Adrenal gland (tissue), 5 donors: ENCODE measurements at regions not wholly inside any gene's neighbourhood (a gene's known extent, or its start where the extent isn't known, plus 50 kb on each side); places are given as distances from the start of the nearest gene placed in this dataset.

Source experiments
- CTCF ChIP-seq, 6 experiments: fragments of 450-650 bp in 4 of 6; fragments of 200-600 bp in 2 of 6; sonication (generic) in 1 of 6; IDR thresholded peaks; 1 replicate in 5 of 6; 2 replicates in 1 of 6; pipeline versions ENCODE4 v1.5.1 to v1.8.0; 2016 to 2021; ENCODE audit warnings: antibody characterized with exemption in 6 of 6, mild to moderate bottlenecking in 2 of 6, moderate library complexity in 1 of 6
- POLR2A ChIP-seq, 2 donors: fragments of 450-650 bp; IDR thresholded peaks; one replicate each; pipeline ENCODE4 v1.6.1; 2017; ENCODE audit warnings: antibody characterized with exemption in 2 of 2, mild to moderate bottlenecking in 2 of 2, moderate library complexity in 1 of 2
- donor health status: DM: no; HTN: no; CAD: no.

DNA sequence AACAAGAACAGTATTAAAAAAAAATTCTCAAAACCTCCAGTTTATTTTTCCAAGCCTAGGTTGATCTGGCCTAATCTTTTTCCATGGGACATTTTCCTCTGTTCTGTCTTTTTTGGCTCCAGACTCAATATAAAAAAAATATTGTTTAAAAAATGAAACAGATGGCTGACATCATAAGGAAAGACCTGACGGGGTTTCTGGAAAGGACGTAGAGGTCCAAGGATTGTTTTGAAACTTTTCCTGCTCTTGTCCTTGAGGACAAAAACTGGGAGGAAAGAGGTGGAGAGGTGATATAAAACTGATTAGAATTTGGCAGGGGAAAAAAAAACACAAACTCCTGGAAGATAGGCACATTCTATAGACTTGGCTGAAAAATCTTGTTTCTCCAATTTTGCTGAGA lies 211.4 kb upstream of the CDH11 start:
- no peak for TF ChIP-seq CTCF (IDR thresholded peaks at IDR 0.05)
- TF ChIP-seq POLR2A (IDR thresholded peaks at IDR 0.05): no peak
